ENCODE measurements at regions not wholly inside any gene's neighbourhood (a gene's known extent, or its start where the extent isn't known, plus 50 kb on each side); places are given as distances from the start of the nearest gene placed in this dataset.

DNA sequence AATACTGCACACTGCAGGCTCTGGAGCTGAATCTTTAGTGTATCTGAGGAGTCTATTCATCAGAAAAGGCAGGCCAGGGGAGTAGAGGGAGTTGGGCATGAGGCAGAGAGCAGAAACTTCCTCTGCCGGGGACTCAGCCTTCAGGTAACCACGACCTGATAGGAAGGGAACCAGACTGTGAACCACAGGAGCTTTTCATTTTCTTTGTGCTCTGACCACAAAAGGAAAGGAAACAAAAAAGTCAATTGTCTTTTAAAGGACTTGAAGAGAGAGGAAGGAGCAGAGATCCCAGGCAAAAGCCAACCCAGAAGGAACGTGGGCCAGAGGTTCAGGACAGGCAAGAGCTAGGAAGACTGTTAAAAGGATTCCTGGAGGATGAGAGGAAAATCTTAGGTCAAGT lies 573.3 kb downstream of the EPHB1 start:
- Histone ChIP-seq H3K4me3 (no peak overlapping the region), H3K36me3 (no peaks in the 10 kb centered on the region), H3K27me3 (replicated peaks in 1 of 7) (no peaks in the 10 kb centered on the region), H3K9me3 (no peaks in the 10 kb centered on the region), H3K4me1 (no peaks in the 10 kb centered on the region), H3K27ac (no peak overlapping the region)
- intact Hi-C loops (cut with DNase I; ENCODE audit: low total_unique reads): no loop called here
- WGBS, 5 donors: 3 to 22% (median 15%) methylated on average over 3 of the region's 3 CpGs
- no peak for DNase-seq
- TF ChIP-seq POLR2AphosphoS5 (IDR thresholded peaks at IDR 0.05): no peak
- no peak for TF ChIP-seq POLR2A (IDR thresholded peaks at IDR 0.05)
- TF ChIP-seq, protein P1, sequence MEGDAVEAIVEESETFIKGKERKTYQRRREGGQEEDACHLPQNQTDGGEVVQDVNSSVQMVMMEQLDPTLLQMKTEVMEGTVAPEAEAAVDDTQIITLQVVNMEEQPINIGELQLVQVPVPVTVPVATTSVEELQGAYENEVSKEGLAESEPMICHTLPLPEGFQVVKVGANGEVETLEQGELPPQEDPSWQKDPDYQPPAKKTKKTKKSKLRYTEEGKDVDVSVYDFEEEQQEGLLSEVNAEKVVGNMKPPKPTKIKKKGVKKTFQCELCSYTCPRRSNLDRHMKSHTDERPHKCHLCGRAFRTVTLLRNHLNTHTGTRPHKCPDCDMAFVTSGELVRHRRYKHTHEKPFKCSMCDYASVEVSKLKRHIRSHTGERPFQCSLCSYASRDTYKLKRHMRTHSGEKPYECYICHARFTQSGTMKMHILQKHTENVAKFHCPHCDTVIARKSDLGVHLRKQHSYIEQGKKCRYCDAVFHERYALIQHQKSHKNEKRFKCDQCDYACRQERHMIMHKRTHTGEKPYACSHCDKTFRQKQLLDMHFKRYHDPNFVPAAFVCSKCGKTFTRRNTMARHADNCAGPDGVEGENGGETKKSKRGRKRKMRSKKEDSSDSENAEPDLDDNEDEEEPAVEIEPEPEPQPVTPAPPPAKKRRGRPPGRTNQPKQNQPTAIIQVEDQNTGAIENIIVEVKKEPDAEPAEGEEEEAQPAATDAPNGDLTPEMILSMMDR (IDR thresholded peaks at IDR 0.05 in 8 of 11, conservative IDR thresholded peaks at IDR 0.05 in 3 of 11): no peak

GRCh38 chr3:135368781-135369180 lies 573.7 kb downstream of the EPHB1 start:
- Histone ChIP-seq H3K27ac (no peak overlapping the region), H3K9me3 (no peaks in the 10 kb centered on the region), H3K4me3 (no peak overlapping the region), H3K4me1 (no peaks in the 10 kb centered on the region), H3K27me3 (replicated peaks in 1 of 7) (no peaks in the 10 kb centered on the region), H3K36me3 (no peaks in the 10 kb centered on the region)
- WGBS, 5 donors: 70 to 87% (median 80%) methylated on average over 3 of the region's 3 CpGs
- intact Hi-C loops (cut with DNase I; ENCODE audit: low total_unique reads): no loop called here
- TF ChIP-seq POLR2AphosphoS5 (IDR thresholded peaks at IDR 0.05) (no peak), POLR2A (IDR thresholded peaks at IDR 0.05) (no peak)
- TF ChIP-seq, protein P1 (IDR thresholded peaks at IDR 0.05 in 8 of 11, conservative IDR thresholded peaks at IDR 0.05 in 3 of 11): no peak
- no peak for DNase-seq

GRCh38 chr3:135374571-135374970 lies 579.5 kb downstream of the EPHB1 start:
- intact Hi-C loops (cut with DNase I; ENCODE audit: low total_unique reads): no loop called here

DNA sequence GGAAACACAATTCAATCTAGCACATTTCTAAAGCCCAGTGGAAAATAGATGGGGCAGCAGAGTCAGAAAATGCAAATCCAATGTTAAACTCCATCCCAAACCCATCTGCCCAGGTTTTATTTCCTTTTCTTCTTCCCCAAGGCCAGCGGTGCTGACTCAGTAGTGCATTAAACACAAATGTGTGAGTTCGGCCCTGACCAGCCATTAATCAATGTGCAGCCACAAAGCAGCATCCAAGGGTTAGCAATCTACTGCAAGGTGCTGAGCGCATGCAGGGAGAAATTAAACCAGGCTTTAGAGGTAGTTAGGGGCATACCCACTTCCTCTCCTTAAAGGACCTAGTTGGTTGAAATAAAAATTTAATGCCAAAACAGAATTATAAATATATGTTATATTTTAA lies 583.3 kb upstream of the PPP2R3A start:
- H3K36me3 ChIP-seq: no peaks in the 10 kb centered on the region
- intact Hi-C loops (cut with DNase I; ENCODE audit: low total_unique reads): no loop called here
- H3K27ac ChIP-seq: no peak overlapping the region
- H3K27me3 ChIP-seq (replicated peaks in 1 of 7): no peaks in the 10 kb centered on the region
- 76 to 88% (median 80%) methylated on average over 3 of the region's 3 CpGs for WGBS, 5 donors
- no peaks in the 10 kb centered on the region for H3K4me1 ChIP-seq
- no peaks in the 10 kb centered on the region for H3K9me3 ChIP-seq
- DNase-seq: no peak
- TF ChIP-seq, protein P1 (IDR thresholded peaks at IDR 0.05 in 8 of 11, conservative IDR thresholded peaks at IDR 0.05 in 3 of 11): no peak
- no peak for TF ChIP-seq POLR2AphosphoS5 (IDR thresholded peaks at IDR 0.05)
- no peak for TF ChIP-seq POLR2A (IDR thresholded peaks at IDR 0.05)
- H3K4me3 ChIP-seq: no peak overlapping the region

More at GRCh38 chr3:135374571-135374970, 579.5 kb downstream of the EPHB1 start:
- Histone ChIP-seq H3K4me1 (no peaks in the 10 kb centered on the region), H3K9me3 (no peaks in the 10 kb centered on the region), H3K4me3 (no peak overlapping the region), H3K27ac (no peak overlapping the region), H3K36me3 (no peaks in the 10 kb centered on the region), H3K27me3 (replicated peaks in 1 of 7) (no peaks in the 10 kb centered on the region)
- WGBS, 5 donors: 77 to 87% (median 81%) methylated on average over 3 of the region's 3 CpGs
- no peak for DNase-seq
- no peak for TF ChIP-seq POLR2AphosphoS5 (IDR thresholded peaks at IDR 0.05)
- TF ChIP-seq POLR2A (IDR thresholded peaks at IDR 0.05): no peak
- TF ChIP-seq, protein P1 (IDR thresholded peaks at IDR 0.05 in 8 of 11, conservative IDR thresholded peaks at IDR 0.05 in 3 of 11): no peak

Data from spleen (tissue), 11 donors.